ENCODE measurements at regions not wholly inside any gene's neighbourhood (a gene's known extent, or its start where the extent isn't known, plus 50 kb on each side); places are given as distances from the start of the nearest gene placed in this dataset.

DNA sequence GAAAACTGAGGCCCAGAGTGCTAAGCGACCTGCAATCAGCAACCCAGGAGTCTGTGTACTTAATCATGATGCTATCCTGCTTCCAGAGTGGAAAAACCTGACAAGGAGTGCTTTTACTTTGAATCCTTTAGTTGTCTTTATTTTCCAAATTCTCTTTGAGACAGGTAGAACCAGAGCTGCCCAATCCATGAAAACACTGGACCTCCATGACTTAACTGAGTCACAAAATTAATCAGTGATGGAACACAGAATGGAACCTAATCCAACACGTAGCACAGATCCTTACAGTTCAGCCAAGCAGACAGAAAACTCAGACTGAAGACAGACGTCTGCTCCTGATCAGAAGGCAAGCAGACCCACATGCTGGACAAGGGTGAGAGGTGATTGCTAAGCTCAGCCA lies 175.6 kb downstream of the BCL11A start:
- peaks cover 0 to 5% (median 0%) of the 10 kb centered on the region in 3 donors for H3K27me3 ChIP-seq (ENCODE audit: control insufficient read depth in 3 of 3, insufficient read depth in 3 of 3, low read length in 3 of 3)
- no peak overlapping the region for H3K27ac ChIP-seq (ENCODE audit: low read depth, low read length)
- H3K9ac ChIP-seq (ENCODE audit: low read depth in 1 of 3, low read length in 3 of 3): no peak overlapping the region
- no peaks in the 10 kb centered on the region for H3K4me1 ChIP-seq (ENCODE audit: control insufficient read depth in 3 of 3, insufficient read depth in 3 of 3, low read length in 3 of 3)
- no peaks in the 10 kb centered on the region for H3K9me3 ChIP-seq (ENCODE audit: control insufficient read depth in 3 of 3, low read length in 3 of 3)
- H3K36me3 ChIP-seq (ENCODE audit: control insufficient read depth in 3 of 3, insufficient read depth in 3 of 3, low read length in 3 of 3): no peaks in the 10 kb centered on the region
- H3K4me3 ChIP-seq (ENCODE audit: low read length in 3 of 3): no peak overlapping the region

GRCh38 chr2:60376252-60376651 lies 177.2 kb downstream of the BCL11A start:
- Histone ChIP-seq H3K27me3 (ENCODE audit: control insufficient read depth in 3 of 3, insufficient read depth in 3 of 3, low read length in 3 of 3) (no peaks in the 10 kb centered on the region), H3K4me1 (ENCODE audit: control insufficient read depth in 3 of 3, insufficient read depth in 3 of 3, low read length in 3 of 3) (no peaks in the 10 kb centered on the region), H3K27ac (ENCODE audit: low read depth, low read length) (no peak overlapping the region), H3K36me3 (ENCODE audit: control insufficient read depth in 3 of 3, insufficient read depth in 3 of 3, low read length in 3 of 3) (no peaks in the 10 kb centered on the region), H3K4me3 (ENCODE audit: low read length in 3 of 3) (no peak overlapping the region), H3K9me3 (ENCODE audit: control insufficient read depth in 3 of 3, low read length in 3 of 3) (no peaks in the 10 kb centered on the region), H3K9ac (ENCODE audit: low read depth in 1 of 3, low read length in 3 of 3) (no peak overlapping the region)

DNA sequence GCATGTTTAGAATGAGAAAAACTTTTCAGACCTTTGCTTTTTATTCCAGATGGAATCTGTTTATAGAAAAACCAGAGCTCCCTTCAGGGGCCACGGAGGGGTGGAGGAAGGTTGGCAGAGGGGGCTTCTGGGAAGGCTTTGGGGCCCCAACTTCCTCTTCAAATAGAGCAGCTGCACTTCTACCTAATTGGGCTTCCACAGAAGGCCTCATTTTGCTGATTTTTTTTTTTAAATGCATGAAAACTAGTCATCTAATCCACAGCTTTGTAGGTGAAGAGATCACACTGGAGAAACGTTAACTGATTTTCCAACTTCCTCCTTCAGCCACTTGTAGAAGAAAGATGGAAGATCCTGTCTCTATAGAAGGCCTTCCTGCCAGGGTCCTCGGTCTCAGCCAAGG lies 181.8 kb downstream of the BCL11A start:
- Histone ChIP-seq H3K4me3 (ENCODE audit: low read length in 3 of 3) (no peak overlapping the region), H3K9me3 (ENCODE audit: control insufficient read depth in 3 of 3, low read length in 3 of 3) (no peaks in the 10 kb centered on the region), H3K27ac (ENCODE audit: low read depth, low read length) (no peak overlapping the region), H3K36me3 (ENCODE audit: control insufficient read depth in 3 of 3, insufficient read depth in 3 of 3, low read length in 3 of 3) (no peaks in the 10 kb centered on the region), H3K9ac (ENCODE audit: low read depth in 1 of 3, low read length in 3 of 3) (no peak overlapping the region), H3K4me1 (ENCODE audit: control insufficient read depth in 3 of 3, insufficient read depth in 3 of 3, low read length in 3 of 3) (no peaks in the 10 kb centered on the region), H3K27me3 (ENCODE audit: control insufficient read depth in 3 of 3, insufficient read depth in 3 of 3, low read length in 3 of 3) (no peaks in the 10 kb centered on the region)

DNA sequence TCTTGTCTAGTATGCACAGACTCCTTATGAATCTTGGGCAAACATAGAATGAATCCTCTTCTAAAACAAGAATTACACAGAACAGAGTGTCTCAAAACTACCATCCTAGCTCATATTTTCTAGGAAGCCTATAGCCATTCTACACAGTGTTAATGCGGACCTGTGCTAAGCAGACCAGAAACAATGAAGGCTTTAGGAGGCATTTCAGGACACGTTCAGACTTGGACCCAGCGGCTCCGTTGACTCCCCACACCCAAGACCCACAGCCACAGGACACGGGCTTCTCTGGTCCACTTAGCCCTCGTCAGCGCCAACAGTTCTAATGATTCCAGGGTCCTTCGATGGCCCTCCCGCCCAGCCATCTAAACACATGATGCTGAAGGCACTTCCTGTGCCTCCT lies 182.2 kb downstream of the BCL11A start:
- H3K27ac ChIP-seq (ENCODE audit: low read depth, low read length): no peak overlapping the region
- no peaks in the 10 kb centered on the region for H3K36me3 ChIP-seq (ENCODE audit: control insufficient read depth in 3 of 3, insufficient read depth in 3 of 3, low read length in 3 of 3)
- H3K4me1 ChIP-seq (ENCODE audit: control insufficient read depth in 3 of 3, insufficient read depth in 3 of 3, low read length in 3 of 3): no peaks in the 10 kb centered on the region
- no peaks in the 10 kb centered on the region for H3K27me3 ChIP-seq (ENCODE audit: control insufficient read depth in 3 of 3, insufficient read depth in 3 of 3, low read length in 3 of 3)
- H3K4me3 ChIP-seq (ENCODE audit: low read length in 3 of 3): no peak overlapping the region
- H3K9ac ChIP-seq (ENCODE audit: low read depth in 1 of 3, low read length in 3 of 3): no peak overlapping the region
- H3K9me3 ChIP-seq (ENCODE audit: control insufficient read depth in 3 of 3, low read length in 3 of 3): no peaks in the 10 kb centered on the region

DNA sequence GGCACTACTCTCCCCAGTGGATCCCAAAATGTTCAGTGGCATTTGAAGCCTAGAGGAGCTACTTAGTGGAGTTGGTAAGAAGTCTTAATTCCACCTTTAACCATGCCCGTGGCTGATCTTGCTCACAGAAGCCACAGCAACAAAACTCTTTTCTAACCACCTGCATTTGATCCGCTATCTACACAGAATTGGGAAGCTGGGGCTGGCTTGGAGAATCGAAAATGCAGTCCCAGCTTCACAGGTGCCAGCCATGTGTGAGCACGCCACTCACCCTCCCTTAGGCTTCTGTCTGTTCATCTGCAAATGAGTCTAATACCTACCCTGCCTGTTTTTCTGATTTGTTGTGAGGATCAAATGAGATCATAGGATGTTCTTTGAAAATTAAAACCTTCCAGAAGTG lies 182.6 kb downstream of the BCL11A start:
- no peaks in the 10 kb centered on the region for H3K36me3 ChIP-seq (ENCODE audit: control insufficient read depth in 3 of 3, insufficient read depth in 3 of 3, low read length in 3 of 3)
- H3K9ac ChIP-seq (ENCODE audit: low read depth in 1 of 3, low read length in 3 of 3): no peak overlapping the region

DNA sequence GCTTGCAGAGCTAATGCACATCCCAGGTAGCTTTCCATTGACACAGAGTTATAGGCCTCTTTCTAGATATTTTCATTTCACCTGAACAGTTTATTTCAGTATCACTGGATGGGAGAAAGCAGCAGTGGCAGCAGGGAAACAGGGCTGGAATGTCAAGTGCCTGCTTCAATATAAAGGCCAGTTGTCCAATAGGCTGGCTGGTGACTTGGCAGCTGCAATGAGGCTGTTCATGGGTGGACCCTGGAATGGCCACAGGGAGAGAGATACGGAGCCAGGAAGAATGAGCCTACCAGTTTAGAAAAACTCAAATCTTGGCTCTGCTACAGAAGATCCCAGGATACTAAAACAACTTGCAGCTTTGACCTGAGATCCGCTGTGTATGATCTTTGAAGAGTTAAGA lies 185.0 kb downstream of the BCL11A start:
- no peak overlapping the region for H3K9ac ChIP-seq (ENCODE audit: low read depth in 1 of 3, low read length in 3 of 3)
- no peaks in the 10 kb centered on the region for H3K9me3 ChIP-seq (ENCODE audit: control insufficient read depth in 3 of 3, low read length in 3 of 3)
- no peaks in the 10 kb centered on the region for H3K27me3 ChIP-seq (ENCODE audit: control insufficient read depth in 3 of 3, insufficient read depth in 3 of 3, low read length in 3 of 3)
- no peaks in the 10 kb centered on the region for H3K4me1 ChIP-seq (ENCODE audit: control insufficient read depth in 3 of 3, insufficient read depth in 3 of 3, low read length in 3 of 3)
- H3K36me3 ChIP-seq (ENCODE audit: control insufficient read depth in 3 of 3, insufficient read depth in 3 of 3, low read length in 3 of 3): no peaks in the 10 kb centered on the region
- H3K27ac ChIP-seq (ENCODE audit: low read depth, low read length): no peak overlapping the region
- H3K4me3 ChIP-seq (ENCODE audit: low read length in 3 of 3): no peak overlapping the region

More for the DNA sequence above, 182.6 kb downstream of the BCL11A start:
- Histone ChIP-seq H3K4me3 (ENCODE audit: low read length in 3 of 3) (no peak overlapping the region), H3K4me1 (ENCODE audit: control insufficient read depth in 3 of 3, insufficient read depth in 3 of 3, low read length in 3 of 3) (no peaks in the 10 kb centered on the region), H3K27ac (ENCODE audit: low read depth, low read length) (no peak overlapping the region), H3K27me3 (ENCODE audit: control insufficient read depth in 3 of 3, insufficient read depth in 3 of 3, low read length in 3 of 3) (no peaks in the 10 kb centered on the region), H3K9me3 (ENCODE audit: control insufficient read depth in 3 of 3, low read length in 3 of 3) (no peaks in the 10 kb centered on the region)

DNA sequence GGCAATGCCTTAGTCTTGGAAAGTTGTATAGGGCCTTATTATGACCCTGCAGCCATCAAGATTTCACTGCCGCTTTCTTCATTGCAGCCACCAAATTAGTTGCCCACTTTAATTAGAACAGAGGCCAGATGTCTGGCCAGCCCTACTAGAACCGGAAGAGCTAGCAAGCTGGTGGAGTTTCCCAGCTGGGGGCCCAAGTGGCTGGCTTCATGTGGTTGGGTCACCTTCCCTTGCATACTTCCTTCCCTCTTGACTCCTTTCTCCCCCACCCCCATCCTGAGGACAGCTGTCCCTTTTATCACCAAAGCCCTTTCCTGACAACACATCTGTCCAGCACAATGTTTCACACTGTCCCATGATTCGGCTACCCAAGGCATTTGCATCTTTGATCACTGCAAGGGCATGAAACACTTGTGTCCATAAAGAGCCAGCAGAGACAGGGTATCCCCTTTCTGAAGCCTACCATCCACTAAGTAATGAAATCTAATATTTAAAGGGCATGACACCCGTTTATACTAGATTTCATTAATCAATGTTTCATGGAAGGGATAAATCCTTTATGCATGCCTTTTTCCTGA lies 187.2 kb downstream of the BCL11A start:
- no peaks in the 10 kb centered on the region for H3K27me3 ChIP-seq (ENCODE audit: control insufficient read depth in 3 of 3, insufficient read depth in 3 of 3, low read length in 3 of 3)
- no peaks in the 10 kb centered on the region for H3K9me3 ChIP-seq (ENCODE audit: control insufficient read depth in 3 of 3, low read length in 3 of 3)

DNA sequence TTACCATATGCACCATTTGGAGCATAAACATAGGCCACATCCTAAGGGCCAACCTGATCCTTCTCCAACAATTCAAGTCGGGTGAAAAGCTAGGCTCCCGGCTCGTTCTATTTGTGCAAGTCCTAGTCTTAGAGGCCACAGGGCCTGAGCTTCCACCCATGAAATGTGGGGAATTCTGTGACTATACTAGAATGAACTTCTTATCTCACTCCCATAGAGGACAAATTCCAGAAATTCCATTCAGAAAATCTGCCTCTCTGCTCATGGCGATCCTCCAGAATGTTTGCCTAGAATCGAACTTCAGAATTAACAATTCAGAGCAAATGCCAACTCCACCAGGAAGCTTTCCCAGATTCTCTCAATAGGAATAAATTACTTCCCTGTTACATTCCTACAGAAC lies 187.9 kb downstream of the BCL11A start:
- Histone ChIP-seq H3K4me1 (ENCODE audit: control insufficient read depth in 3 of 3, insufficient read depth in 3 of 3, low read length in 3 of 3) (no peaks in the 10 kb centered on the region), H3K4me3 (ENCODE audit: low read length in 3 of 3) (no peak overlapping the region), H3K36me3 (ENCODE audit: control insufficient read depth in 3 of 3, insufficient read depth in 3 of 3, low read length in 3 of 3) (no peaks in the 10 kb centered on the region), H3K9me3 (ENCODE audit: control insufficient read depth in 3 of 3, low read length in 3 of 3) (no peaks in the 10 kb centered on the region), H3K9ac (ENCODE audit: low read depth in 1 of 3, low read length in 3 of 3) (no peak overlapping the region), H3K27me3 (ENCODE audit: control insufficient read depth in 3 of 3, insufficient read depth in 3 of 3, low read length in 3 of 3) (no peaks in the 10 kb centered on the region), H3K27ac (ENCODE audit: low read depth, low read length) (no peak overlapping the region)

More for the DNA sequence above, 187.2 kb downstream of the BCL11A start:
- Histone ChIP-seq H3K4me1 (ENCODE audit: control insufficient read depth in 3 of 3, insufficient read depth in 3 of 3, low read length in 3 of 3) (no peaks in the 10 kb centered on the region), H3K9ac (ENCODE audit: low read depth in 1 of 3, low read length in 3 of 3) (no peak overlapping the region), H3K36me3 (ENCODE audit: control insufficient read depth in 3 of 3, insufficient read depth in 3 of 3, low read length in 3 of 3) (no peaks in the 10 kb centered on the region), H3K27ac (ENCODE audit: low read depth, low read length) (no peak overlapping the region), H3K4me3 (ENCODE audit: low read length in 3 of 3) (no peak overlapping the region)

DNA sequence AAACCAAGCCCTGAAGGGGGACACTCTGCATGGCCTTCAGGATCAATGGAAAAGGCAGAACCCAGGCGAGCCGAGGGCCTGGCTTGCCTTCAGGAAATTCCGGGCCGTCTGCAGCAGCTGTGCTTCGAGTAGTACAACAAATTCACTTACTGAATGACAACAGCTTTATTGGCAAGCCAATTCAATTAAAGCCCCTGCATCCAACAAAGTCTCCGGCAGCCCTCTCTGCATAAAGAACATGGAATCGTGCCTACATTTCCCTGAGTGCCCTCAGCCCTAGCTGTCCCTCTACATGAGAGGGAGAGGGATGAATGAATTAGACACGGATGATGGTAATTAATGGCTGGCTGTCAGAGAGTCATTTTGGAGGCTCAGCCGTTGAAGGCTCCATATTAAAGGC lies 189.0 kb downstream of the BCL11A start:
- Histone ChIP-seq H3K4me3 (ENCODE audit: low read length in 3 of 3) (no peak overlapping the region), H3K36me3 (ENCODE audit: control insufficient read depth in 3 of 3, insufficient read depth in 3 of 3, low read length in 3 of 3) (no peaks in the 10 kb centered on the region), H3K9ac (ENCODE audit: low read depth in 1 of 3, low read length in 3 of 3) (no peak overlapping the region), H3K9me3 (ENCODE audit: control insufficient read depth in 3 of 3, low read length in 3 of 3) (no peaks in the 10 kb centered on the region), H3K27ac (ENCODE audit: low read depth, low read length) (no peak overlapping the region), H3K27me3 (ENCODE audit: control insufficient read depth in 3 of 3, insufficient read depth in 3 of 3, low read length in 3 of 3) (no peaks in the 10 kb centered on the region), H3K4me1 (ENCODE audit: control insufficient read depth in 3 of 3, insufficient read depth in 3 of 3, low read length in 3 of 3) (no peaks in the 10 kb centered on the region)

DNA sequence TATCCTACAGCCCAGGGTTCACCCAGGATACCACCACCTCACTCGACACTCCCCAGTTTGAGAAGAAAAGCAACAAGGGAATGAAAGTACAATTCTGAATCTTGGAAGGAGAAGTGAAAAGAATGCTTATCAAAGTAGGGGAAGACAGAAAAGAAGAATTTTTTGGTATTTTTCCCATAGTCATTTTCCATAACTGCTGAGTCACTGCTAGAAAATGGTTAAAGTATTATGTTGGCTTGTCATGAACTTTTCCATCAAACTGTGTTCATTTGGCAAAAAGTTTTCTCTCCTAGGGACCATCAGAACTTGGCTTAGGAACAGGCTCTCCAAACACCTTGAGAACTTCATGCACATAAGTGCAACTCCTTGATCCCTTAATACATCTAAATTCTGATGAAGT lies 192.0 kb downstream of the BCL11A start:
- no peaks in the 10 kb centered on the region for H3K9me3 ChIP-seq (ENCODE audit: control insufficient read depth in 3 of 3, low read length in 3 of 3)
- no peak overlapping the region for H3K27ac ChIP-seq (ENCODE audit: low read depth, low read length)
- no peak overlapping the region for H3K9ac ChIP-seq (ENCODE audit: low read depth in 1 of 3, low read length in 3 of 3)
- H3K27me3 ChIP-seq (ENCODE audit: control insufficient read depth in 3 of 3, insufficient read depth in 3 of 3, low read length in 3 of 3): no peaks in the 10 kb centered on the region
- no peak overlapping the region for H3K4me3 ChIP-seq (ENCODE audit: low read length in 3 of 3)
- H3K4me1 ChIP-seq (ENCODE audit: control insufficient read depth in 3 of 3, insufficient read depth in 3 of 3, low read length in 3 of 3): no peaks in the 10 kb centered on the region
- H3K36me3 ChIP-seq (ENCODE audit: control insufficient read depth in 3 of 3, insufficient read depth in 3 of 3, low read length in 3 of 3): no peaks in the 10 kb centered on the region

GRCh38 chr2:60359569-60359968 lies 193.9 kb downstream of the BCL11A start:
- H3K36me3 ChIP-seq (ENCODE audit: control insufficient read depth in 3 of 3, insufficient read depth in 3 of 3, low read length in 3 of 3): no peaks in the 10 kb centered on the region
- no peaks in the 10 kb centered on the region for H3K4me1 ChIP-seq (ENCODE audit: control insufficient read depth in 3 of 3, insufficient read depth in 3 of 3, low read length in 3 of 3)
- H3K27me3 ChIP-seq (ENCODE audit: control insufficient read depth in 3 of 3, insufficient read depth in 3 of 3, low read length in 3 of 3): no peaks in the 10 kb centered on the region
- no peak overlapping the region for H3K4me3 ChIP-seq (ENCODE audit: low read length in 3 of 3)
- no peaks in the 10 kb centered on the region for H3K9me3 ChIP-seq (ENCODE audit: control insufficient read depth in 3 of 3, low read length in 3 of 3)
- no peak overlapping the region for H3K9ac ChIP-seq (ENCODE audit: low read depth in 1 of 3, low read length in 3 of 3)
- no peak overlapping the region for H3K27ac ChIP-seq (ENCODE audit: low read depth, low read length)

Data from skeletal muscle tissue (tissue), 3 donors.